Cardiac muscle cell (in vitro differentiated cells and primary cell): ENCODE measurements at regions not wholly inside any gene's neighbourhood (a gene's known extent, or its start where the extent isn't known, plus 50 kb on each side); places are given as distances from the start of the nearest gene placed in this dataset.
A peak's percentile ranks its signal among the peaks of the same experiment; 100 is the strongest.
"Not testable (repeated sequence)": the region's sequence is repeated elsewhere in the genome, so short reads cannot be mapped to it uniquely, and the experiment has no call there.

Experiments
- DNase-seq, 2 donors: peaks; one replicate each; pipeline versions ENCODE4 v3.0.0 to v3.0.0-alpha.2; 2010 to 2017; ENCODE audit warnings: low read depth in 1 of 2, low spot score in 1 of 2
- H3K27ac ChIP-seq: fragments of 200-600 bp; sonication (generic); 2 replicates; pipeline ENCODE4 v1.5.1; 2016
- H3K27me3 ChIP-seq: fragments of 200-600 bp; sonication (generic); 2 replicates; pipeline ENCODE4 v1.6.0; 2016; ENCODE audit warnings: control low read depth
- H3K36me3 ChIP-seq: fragments of 200-600 bp; sonication (generic); 2 replicates; pipeline ENCODE4 v1.5.1; 2016; ENCODE audit warnings: control low read depth
- H3K4me1 ChIP-seq: fragments of 200-600 bp; sonication (generic); 2 replicates; pipeline ENCODE4 v1.8.1; 2017; ENCODE audit warnings: low read depth, mild to moderate bottlenecking, mixed run types
- H3K4me3 ChIP-seq: fragments of 200-600 bp; sonication (generic); 2 replicates; pipeline ENCODE4 v1.5.1; 2016; ENCODE audit warnings: mild to moderate bottlenecking
- H3K9me3 ChIP-seq: fragments of 200-600 bp; sonication (generic); 2 replicates; pipeline ENCODE4 v1.5.1; 2017; ENCODE audit warnings: low read depth, mild to moderate bottlenecking, control low read depth
- CTCF ChIP-seq: IDR thresholded peaks from 2 replicates; pipeline ENCODE4 v1.5.1; 2012; ENCODE audit warnings: low read depth, mild to moderate bottlenecking, low read length

- no peak for TF ChIP-seq CTCF
- DNase-seq: no peak
- Histone ChIP-seq H3K9me3 (no peaks in the 10 kb centered on the region), H3K4me3 (no peak overlapping the region), H3K4me1 (no peaks in the 10 kb centered on the region), H3K36me3 (no peaks in the 10 kb centered on the region), H3K27me3 (no peaks in the 10 kb centered on the region), H3K27ac (no peak overlapping the region)
Measured at GRCh38 chr5:63408984-63409383, 553.3 kb downstream of the HTR1A start.

GRCh38 chr5:63401436-63402046 lies 560.7 kb downstream of the HTR1A start:
- Histone ChIP-seq H3K27me3 (no peaks in the 10 kb centered on the region), H3K4me1 (no peaks in the 10 kb centered on the region)

DNA sequence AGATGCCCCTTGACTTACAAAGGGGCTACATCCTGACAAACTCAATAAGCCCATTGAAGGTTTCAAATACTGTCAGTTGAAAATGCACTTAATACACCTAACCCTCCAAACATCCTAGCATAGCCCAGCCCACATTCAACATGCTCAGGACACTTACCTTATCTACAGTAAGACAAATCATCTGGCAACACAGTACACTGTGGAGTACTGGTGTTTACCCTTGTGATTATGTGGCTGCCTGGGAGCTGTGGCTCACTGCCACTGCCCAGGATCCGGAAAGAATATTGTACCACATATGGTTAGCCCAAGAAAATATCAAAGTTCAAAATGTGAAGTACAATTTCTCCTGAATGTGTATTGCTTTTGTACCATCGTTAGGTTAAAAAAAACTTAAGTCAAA lies 562.2 kb downstream of the HTR1A start:
- Histone ChIP-seq H3K9me3 (no peaks in the 10 kb centered on the region), H3K27ac (no peak overlapping the region), H3K36me3 (no peaks in the 10 kb centered on the region), H3K27me3 (no peaks in the 10 kb centered on the region), H3K4me3 (no peak overlapping the region), H3K4me1 (no peaks in the 10 kb centered on the region)
- no peak for TF ChIP-seq CTCF
- peak; percentile 3 to 18 for DNase-seq

More at GRCh38 chr5:63401436-63402046, 560.7 kb downstream of the HTR1A start:
- TF ChIP-seq CTCF: peak; percentile 80
- DNase-seq: peak; percentile 60 to 76
- no peak overlapping the region for H3K4me3 ChIP-seq
- H3K9me3 ChIP-seq: no peaks in the 10 kb centered on the region
- H3K27ac ChIP-seq: no peak overlapping the region
- no peaks in the 10 kb centered on the region for H3K36me3 ChIP-seq

GRCh38 chr5:63398346-63398745 lies 563.9 kb downstream of the HTR1A start:
- no peak for DNase-seq

GRCh38 chr5:63388188-63388587 lies 574.1 kb downstream of the HTR1A start:
- H3K27ac ChIP-seq, H3K36me3 ChIP-seq, H3K9me3 ChIP-seq, H3K4me1 ChIP-seq, H3K27me3 ChIP-seq, H3K4me3 ChIP-seq, DNase-seq: not testable (repeated sequence)

More at GRCh38 chr5:63398346-63398745, 563.9 kb downstream of the HTR1A start:
- no peak overlapping the region for H3K27ac ChIP-seq
- TF ChIP-seq CTCF: no peak
- no peaks in the 10 kb centered on the region for H3K9me3 ChIP-seq
- H3K4me1 ChIP-seq: no peaks in the 10 kb centered on the region
- H3K27me3 ChIP-seq: no peaks in the 10 kb centered on the region
- no peaks in the 10 kb centered on the region for H3K36me3 ChIP-seq
- no peak overlapping the region for H3K4me3 ChIP-seq

DNA sequence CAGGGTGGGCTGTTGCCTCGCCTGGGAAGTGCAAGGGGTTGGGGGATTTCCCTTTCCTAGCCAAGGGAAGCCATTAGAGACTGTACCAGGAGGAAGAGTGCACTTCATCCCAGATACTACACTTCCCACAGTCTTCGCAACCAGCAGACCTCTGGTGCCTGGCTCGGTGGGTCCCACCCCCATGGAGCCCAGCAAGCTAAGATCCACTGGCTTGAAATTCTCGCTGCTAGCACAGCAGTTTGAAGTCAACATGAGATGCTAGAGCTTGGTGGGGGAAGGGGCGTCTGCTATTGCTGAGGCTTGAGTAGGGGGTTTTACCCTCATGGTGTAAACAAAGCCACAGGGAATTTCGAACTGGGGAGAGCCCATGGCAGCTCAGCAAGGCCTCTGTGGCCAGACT lies 586.4 kb downstream of the HTR1A start:
- TF ChIP-seq CTCF: no peak
- H3K27ac ChIP-seq: no peak overlapping the region
- no peaks in the 10 kb centered on the region for H3K4me1 ChIP-seq
- H3K4me3 ChIP-seq: no peak overlapping the region
- no peaks in the 10 kb centered on the region for H3K9me3 ChIP-seq
- no peak for DNase-seq
- no peaks in the 10 kb centered on the region for H3K36me3 ChIP-seq
- H3K27me3 ChIP-seq: no peaks in the 10 kb centered on the region
